ENCODE measurements at regions not wholly inside any gene's neighbourhood (a gene's known extent, or its start where the extent isn't known, plus 50 kb on each side); places are given as distances from the start of the nearest gene placed in this dataset.

- Histone ChIP-seq H4K5ac (ENCODE audit: low read length) (no peak overlapping the region), H3K79me1 (ENCODE audit: low read length) (no peaks in the 10 kb centered on the region), H2AK5ac (ENCODE audit: low read length) (no peak overlapping the region), H3K27ac (ENCODE audit: low read depth, low read length) (no peak overlapping the region), H3K4me1 (ENCODE audit: control insufficient read depth, low read depth, low read length) (peaks cover 1% of the 10 kb centered on the region), H3K79me2 (ENCODE audit: control insufficient read depth, insufficient read depth, low read length) (no peaks in the 10 kb centered on the region), H4K8ac (ENCODE audit: low read depth, low read length) (no peak overlapping the region), H3K27me3 (ENCODE audit: insufficient read depth, low read length, poor library complexity) (no peaks in the 10 kb centered on the region), H3K4me2 (ENCODE audit: low read length) (no peak overlapping the region), H3K4ac (ENCODE audit: low read depth, low read length) (no peak overlapping the region), H2BK5ac (ENCODE audit: low read length) (no peak overlapping the region), H2BK15ac (replicated peaks; ENCODE audit: low read depth) (no peak overlapping the region), H3K56ac (ENCODE audit: low read length) (no peak overlapping the region), H3K23ac (ENCODE audit: low read length) (no peak overlapping the region), H2BK120ac (ENCODE audit: low read depth, low read length) (no peak overlapping the region), H3K9ac (ENCODE audit: low read length) (no peak overlapping the region), H3K18ac (ENCODE audit: low read length) (no peak overlapping the region), H3K4me3 (ENCODE audit: low read length) (no peak overlapping the region), H3K36me3 (ENCODE audit: control insufficient read depth, insufficient read depth, low read length) (no peaks in the 10 kb centered on the region)
- no peak for DNase-seq
- no CpG with 5 or more reads among the region's 4 CpGs for WGBS (ENCODE audit: extremely low coverage, insufficient coverage, low lambda C conversion rate)
Observed at GRCh38 chr5:118778941-118779340, 209.4 kb downstream of the DTWD2 start.

DNA sequence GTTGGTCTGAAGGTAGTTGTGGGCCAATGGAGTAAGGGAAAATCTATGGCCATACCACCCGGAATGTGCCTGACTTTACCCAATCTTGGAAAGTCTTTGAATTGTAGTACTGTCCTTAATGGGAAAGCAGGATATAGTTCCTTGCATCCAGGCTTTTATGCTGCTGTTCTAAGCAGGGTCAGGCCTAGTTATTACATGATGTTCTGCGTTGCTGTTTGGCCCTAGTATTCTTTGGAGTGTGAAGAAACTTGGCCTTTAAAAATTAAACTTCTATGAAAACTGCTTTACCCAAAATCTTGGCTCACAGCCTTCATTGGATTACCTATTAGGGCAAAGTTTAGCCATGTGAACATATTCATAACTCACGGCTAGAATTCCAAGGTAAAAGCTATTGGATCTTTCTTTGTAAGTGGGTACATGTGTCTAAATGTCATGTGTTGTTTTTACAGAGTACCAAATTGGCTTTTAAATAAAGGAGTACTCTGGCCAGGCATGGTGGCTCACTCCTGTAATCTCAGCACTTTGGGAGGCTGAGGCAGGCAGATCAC is 211.1 kb downstream of the DTWD2 start:
- Histone ChIP-seq H3K79me2 (ENCODE audit: control insufficient read depth, insufficient read depth, low read length) (no peaks in the 10 kb centered on the region), H3K4me2 (ENCODE audit: low read length) (no peak overlapping the region), H3K27me3 (ENCODE audit: insufficient read depth, low read length, poor library complexity) (no peaks in the 10 kb centered on the region), H2AK5ac (ENCODE audit: low read length) (no peak overlapping the region), H4K8ac (ENCODE audit: low read depth, low read length) (no peak overlapping the region), H3K4me3 (ENCODE audit: low read length) (no peak overlapping the region), H3K56ac (ENCODE audit: low read length) (no peak overlapping the region), H3K18ac (ENCODE audit: low read length) (no peak overlapping the region), H3K9ac (ENCODE audit: low read length) (no peak overlapping the region), H2BK120ac (ENCODE audit: low read depth, low read length) (no peak overlapping the region), H3K36me3 (ENCODE audit: control insufficient read depth, insufficient read depth, low read length) (no peaks in the 10 kb centered on the region), H4K5ac (ENCODE audit: low read length) (no peak overlapping the region), H3K4ac (ENCODE audit: low read depth, low read length) (no peak overlapping the region), H3K27ac (ENCODE audit: low read depth, low read length) (no peak overlapping the region), H3K23ac (ENCODE audit: low read length) (no peak overlapping the region), H2BK5ac (ENCODE audit: low read length) (no peak overlapping the region), H3K4me1 (ENCODE audit: control insufficient read depth, low read depth, low read length) (peaks cover 1% of the 10 kb centered on the region), H2BK15ac (replicated peaks; ENCODE audit: low read depth) (no peak overlapping the region), H3K79me1 (ENCODE audit: low read length) (no peaks in the 10 kb centered on the region)
- no peak for DNase-seq
- no CpG with 5 or more reads among the region's 3 CpGs for WGBS (ENCODE audit: extremely low coverage, insufficient coverage, low lambda C conversion rate)

GRCh38 chr5:118776755-118777154 is 211.6 kb downstream of the DTWD2 start:
- H2BK15ac ChIP-seq (replicated peaks; ENCODE audit: low read depth): no peak overlapping the region
- no peak overlapping the region for H3K4ac ChIP-seq (ENCODE audit: low read depth, low read length)
- H3K4me1 ChIP-seq (ENCODE audit: control insufficient read depth, low read depth, low read length): peaks cover 1% of the 10 kb centered on the region
- H4K8ac ChIP-seq (ENCODE audit: low read depth, low read length): no peak overlapping the region
- no peaks in the 10 kb centered on the region for H3K79me2 ChIP-seq (ENCODE audit: control insufficient read depth, insufficient read depth, low read length)
- no peaks in the 10 kb centered on the region for H3K36me3 ChIP-seq (ENCODE audit: control insufficient read depth, insufficient read depth, low read length)
- no peak for DNase-seq
- no peaks in the 10 kb centered on the region for H3K27me3 ChIP-seq (ENCODE audit: insufficient read depth, low read length, poor library complexity)
- no peak overlapping the region for H3K9ac ChIP-seq (ENCODE audit: low read length)
- H3K27ac ChIP-seq (ENCODE audit: low read depth, low read length): no peak overlapping the region
- H3K18ac ChIP-seq (ENCODE audit: low read length): no peak overlapping the region
- no peak overlapping the region for H3K4me2 ChIP-seq (ENCODE audit: low read length)
- no peak overlapping the region for H2AK5ac ChIP-seq (ENCODE audit: low read length)
- H4K5ac ChIP-seq (ENCODE audit: low read length): no peak overlapping the region
- no peak overlapping the region for H2BK5ac ChIP-seq (ENCODE audit: low read length)
- no CpG with 5 or more reads among the region's 1 CpG for WGBS (ENCODE audit: extremely low coverage, insufficient coverage, low lambda C conversion rate)
- no peak overlapping the region for H2BK120ac ChIP-seq (ENCODE audit: low read depth, low read length)
- H3K56ac ChIP-seq (ENCODE audit: low read length): no peak overlapping the region
- H3K79me1 ChIP-seq (ENCODE audit: low read length): no peaks in the 10 kb centered on the region
- H3K4me3 ChIP-seq (ENCODE audit: low read length): no peak overlapping the region
- no peak overlapping the region for H3K23ac ChIP-seq (ENCODE audit: low read length)

GRCh38 chr5:118775790-118776499 is 212.4 kb downstream of the DTWD2 start:
- no peak for DNase-seq
- no CpG with 5 or more reads among the region's 2 CpGs for WGBS (ENCODE audit: extremely low coverage, insufficient coverage, low lambda C conversion rate)
- no peak overlapping the region for H4K5ac ChIP-seq (ENCODE audit: low read length)
- no peaks in the 10 kb centered on the region for H3K27me3 ChIP-seq (ENCODE audit: insufficient read depth, low read length, poor library complexity)
- H4K8ac ChIP-seq (ENCODE audit: low read depth, low read length): no peak overlapping the region
- no peaks in the 10 kb centered on the region for H3K36me3 ChIP-seq (ENCODE audit: control insufficient read depth, insufficient read depth, low read length)
- H3K4ac ChIP-seq (ENCODE audit: low read depth, low read length): no peak overlapping the region
- no peak overlapping the region for H3K9ac ChIP-seq (ENCODE audit: low read length)
- H3K4me3 ChIP-seq (ENCODE audit: low read length): no peak overlapping the region
- no peak overlapping the region for H3K56ac ChIP-seq (ENCODE audit: low read length)
- H2BK15ac ChIP-seq (replicated peaks; ENCODE audit: low read depth): no peak overlapping the region
- H3K4me1 ChIP-seq (ENCODE audit: control insufficient read depth, low read depth, low read length): peaks cover 1% of the 10 kb centered on the region
- H2AK5ac ChIP-seq (ENCODE audit: low read length): no peak overlapping the region
- no peak overlapping the region for H3K4me2 ChIP-seq (ENCODE audit: low read length)
- H3K23ac ChIP-seq (ENCODE audit: low read length): no peak overlapping the region
- no peaks in the 10 kb centered on the region for H3K79me1 ChIP-seq (ENCODE audit: low read length)
- no peak overlapping the region for H2BK120ac ChIP-seq (ENCODE audit: low read depth, low read length)
- no peaks in the 10 kb centered on the region for H3K79me2 ChIP-seq (ENCODE audit: control insufficient read depth, insufficient read depth, low read length)
- H3K27ac ChIP-seq (ENCODE audit: low read depth, low read length): no peak overlapping the region
- H2BK5ac ChIP-seq (ENCODE audit: low read length): no peak overlapping the region
- no peak overlapping the region for H3K18ac ChIP-seq (ENCODE audit: low read length)

GRCh38 chr5:118768607-118769175 is 219.7 kb downstream of the DTWD2 start:
- DNase-seq: no peak
- Histone ChIP-seq H4K5ac (ENCODE audit: low read length) (no peak overlapping the region), H3K4me1 (ENCODE audit: control insufficient read depth, low read depth, low read length) (no peaks in the 10 kb centered on the region), H3K4ac (ENCODE audit: low read depth, low read length) (no peak overlapping the region), H2BK120ac (ENCODE audit: low read depth, low read length) (no peak overlapping the region), H4K8ac (ENCODE audit: low read depth, low read length) (no peak overlapping the region), H3K36me3 (ENCODE audit: control insufficient read depth, insufficient read depth, low read length) (no peaks in the 10 kb centered on the region), H2BK5ac (ENCODE audit: low read length) (no peak overlapping the region), H2BK15ac (replicated peaks; ENCODE audit: low read depth) (no peak overlapping the region), H3K4me3 (ENCODE audit: low read length) (no peak overlapping the region), H3K9ac (ENCODE audit: low read length) (no peak overlapping the region), H2AK5ac (ENCODE audit: low read length) (no peak overlapping the region), H3K56ac (ENCODE audit: low read length) (no peak overlapping the region), H3K4me2 (ENCODE audit: low read length) (no peak overlapping the region), H3K23ac (ENCODE audit: low read length) (no peak overlapping the region), H3K79me2 (ENCODE audit: control insufficient read depth, insufficient read depth, low read length) (no peaks in the 10 kb centered on the region), H3K18ac (ENCODE audit: low read length) (no peak overlapping the region), H3K79me1 (ENCODE audit: low read length) (no peaks in the 10 kb centered on the region), H3K27me3 (ENCODE audit: insufficient read depth, low read length, poor library complexity) (no peaks in the 10 kb centered on the region), H3K27ac (ENCODE audit: low read depth, low read length) (no peak overlapping the region)
- no CpG with 5 or more reads among the region's 1 CpG for WGBS (ENCODE audit: extremely low coverage, insufficient coverage, low lambda C conversion rate)
